GM18505 (cell line): ENCODE measurements at regions not wholly inside any gene's neighbourhood (a gene's known extent, or its start where the extent isn't known, plus 50 kb on each side); places are given as distances from the start of the nearest gene placed in this dataset.

Experiments
- ATAC-seq: cut with Tn5 transposase; IDR thresholded peaks from one replicate; pipeline ENCODE4 v1.9.1; 2021; ENCODE audit not compliant: unreplicated experiment
- POLR2A ChIP-seq: IDR thresholded peaks from 4 replicates; pipeline ENCODE4 v1.6.1; 2011; ENCODE audit warnings: borderline replicate concordance; ENCODE audit not compliant: insufficient read depth, insufficient read length; ENCODE audit errors: extremely low read depth

- no peak for TF ChIP-seq POLR2A
- ATAC-seq: peak; percentile 94
Observed at GRCh38 chr4:152014280-152014679, 253.5 kb upstream of the GATB start.

GRCh38 chr4:152011469-152011868, 250.7 kb upstream of the GATB start:
- ATAC-seq: no peak
- TF ChIP-seq POLR2A: no peak

- ATAC-seq: no peak
- no peak for TF ChIP-seq POLR2A
Observed at GRCh38 chr4:152010710-152011079, 249.9 kb upstream of the GATB start.

DNA sequence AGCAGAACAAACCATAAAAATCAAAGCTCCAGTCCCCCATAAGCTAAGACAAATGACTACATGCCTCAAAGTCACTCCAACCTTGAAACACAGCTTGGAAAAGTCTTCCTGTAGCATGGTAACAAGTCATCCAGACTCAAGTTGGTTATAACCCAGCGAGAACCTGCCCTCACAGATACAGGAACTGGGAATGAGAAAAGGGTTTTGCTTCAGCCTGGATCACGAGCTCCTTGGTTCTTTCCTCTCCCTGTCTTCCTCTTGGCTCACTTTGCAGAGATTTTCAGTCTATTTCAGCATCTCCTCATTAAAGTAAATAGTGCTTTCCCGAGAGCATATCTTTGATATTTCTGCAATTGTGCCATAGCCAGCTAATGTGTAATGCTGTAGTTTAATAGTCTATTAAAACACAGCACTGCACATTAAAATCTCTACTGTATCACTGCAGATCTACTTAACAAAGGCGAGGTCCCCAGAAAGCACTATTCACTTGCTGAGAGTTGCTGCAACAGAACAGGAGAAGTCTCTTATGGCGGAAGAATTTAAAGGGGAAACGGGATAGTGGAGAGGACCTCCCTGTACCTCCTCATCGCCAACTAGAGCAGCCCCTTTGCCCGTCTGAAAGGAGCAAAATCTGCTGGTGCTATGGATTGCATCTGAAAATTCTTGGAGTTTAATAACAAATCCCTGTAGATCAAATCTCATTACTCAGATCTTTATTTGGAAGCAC, 249.3 kb upstream of the GATB start:
- no peak for ATAC-seq
- no peak for TF ChIP-seq POLR2A

DNA sequence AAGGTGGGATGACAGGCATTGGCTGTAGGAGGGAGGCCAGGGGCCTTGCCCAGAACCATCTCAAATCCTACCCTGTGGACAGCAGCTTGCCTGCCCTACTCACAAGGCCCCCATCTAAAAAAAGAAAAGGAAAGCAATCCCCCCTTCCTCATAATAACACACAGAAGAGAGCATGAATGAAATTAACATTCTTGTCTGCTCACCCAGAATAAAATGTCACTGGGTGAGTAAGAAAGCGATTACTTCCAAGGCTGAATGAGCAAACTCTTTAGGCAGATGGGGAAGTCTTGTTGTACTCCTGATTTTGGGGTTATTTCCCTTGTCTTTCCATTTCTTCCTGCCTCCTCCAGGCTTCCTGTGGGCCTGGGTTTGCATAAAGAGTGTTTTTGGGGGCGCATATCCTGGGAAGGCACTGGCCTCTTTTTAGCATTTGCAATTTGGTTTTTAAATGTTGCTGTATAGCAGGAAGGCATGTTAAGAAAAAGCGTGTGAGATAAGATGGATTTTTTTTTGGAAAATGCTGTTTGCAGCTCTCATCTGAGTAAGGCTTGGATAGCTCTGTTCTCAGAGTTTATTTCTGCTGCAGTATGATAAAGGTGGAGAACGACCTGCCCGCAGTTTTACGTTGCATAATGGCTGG, 248.3 kb upstream of the GATB start:
- ATAC-seq: no peak
- TF ChIP-seq POLR2A: no peak

- TF ChIP-seq POLR2A: no peak
Observed at GRCh38 chr4:152007111-152007510, 246.3 kb upstream of the GATB start.

DNA sequence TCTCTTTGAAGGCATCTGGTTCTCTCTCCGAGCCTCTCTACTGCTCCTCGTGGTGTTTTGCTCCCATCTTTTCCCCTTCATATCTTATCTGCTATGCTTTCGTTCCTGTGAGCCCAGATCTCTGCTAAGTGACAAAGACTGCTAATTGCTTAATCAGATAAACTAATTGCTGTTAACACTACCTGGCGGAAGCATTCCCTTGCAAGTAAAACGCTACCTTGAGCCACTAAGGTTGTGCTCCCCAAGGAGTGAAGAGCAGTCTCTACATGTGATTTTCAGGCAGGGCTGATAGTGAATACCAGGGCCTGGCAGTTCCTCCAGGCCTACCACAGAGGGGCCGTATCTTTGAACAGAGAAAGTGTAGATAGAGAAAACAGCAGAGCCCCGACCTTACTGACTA, 244.0 kb upstream of the GATB start:
- no peak for TF ChIP-seq POLR2A
- ATAC-seq: no peak

More at GRCh38 chr4:152007111-152007510, 246.3 kb upstream of the GATB start:
- ATAC-seq: no peak

GRCh38 chr4:152000518-152000917, 239.7 kb upstream of the GATB start:
- no peak for TF ChIP-seq POLR2A
- no peak for ATAC-seq

GRCh38 chr4:151998723-151999122, 237.9 kb upstream of the GATB start:
- no peak for TF ChIP-seq POLR2A
- ATAC-seq: no peak

GRCh38 chr4:151997461-151997860, 236.7 kb upstream of the GATB start:
- TF ChIP-seq POLR2A: no peak

GRCh38 chr4:151994429-151994828, 233.6 kb upstream of the GATB start:
- no peak for ATAC-seq
- TF ChIP-seq POLR2A: no peak

More at GRCh38 chr4:151997461-151997860, 236.7 kb upstream of the GATB start:
- ATAC-seq: no peak

GRCh38 chr4:151993521-151993920, 232.7 kb upstream of the GATB start:
- ATAC-seq: no peak
- TF ChIP-seq POLR2A: no peak

- no peak for ATAC-seq
Observed at GRCh38 chr4:151992332-151993154, 231.7 kb upstream of the GATB start.

DNA sequence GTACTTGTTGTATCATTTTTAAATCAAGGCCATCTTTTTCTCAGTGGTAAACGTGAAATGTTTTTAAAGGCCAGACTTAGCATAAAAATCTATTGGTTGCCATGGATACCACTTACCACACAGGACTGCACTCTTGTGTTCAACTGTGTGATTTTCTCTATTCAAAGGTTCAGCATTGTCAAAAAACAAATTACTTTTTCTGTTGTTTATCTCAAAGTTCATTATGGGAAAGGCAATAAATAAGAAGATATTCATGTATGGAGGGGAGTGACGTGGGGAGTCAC, 231.0 kb upstream of the GATB start:
- TF ChIP-seq POLR2A: no peak
- no peak for ATAC-seq

More at GRCh38 chr4:151992332-151993154, 231.7 kb upstream of the GATB start:
- TF ChIP-seq POLR2A: no peak
